ENCODE measurements at regions not wholly inside any gene's neighbourhood (a gene's known extent, or its start where the extent isn't known, plus 50 kb on each side); places are given as distances from the start of the nearest gene placed in this dataset.

DNA sequence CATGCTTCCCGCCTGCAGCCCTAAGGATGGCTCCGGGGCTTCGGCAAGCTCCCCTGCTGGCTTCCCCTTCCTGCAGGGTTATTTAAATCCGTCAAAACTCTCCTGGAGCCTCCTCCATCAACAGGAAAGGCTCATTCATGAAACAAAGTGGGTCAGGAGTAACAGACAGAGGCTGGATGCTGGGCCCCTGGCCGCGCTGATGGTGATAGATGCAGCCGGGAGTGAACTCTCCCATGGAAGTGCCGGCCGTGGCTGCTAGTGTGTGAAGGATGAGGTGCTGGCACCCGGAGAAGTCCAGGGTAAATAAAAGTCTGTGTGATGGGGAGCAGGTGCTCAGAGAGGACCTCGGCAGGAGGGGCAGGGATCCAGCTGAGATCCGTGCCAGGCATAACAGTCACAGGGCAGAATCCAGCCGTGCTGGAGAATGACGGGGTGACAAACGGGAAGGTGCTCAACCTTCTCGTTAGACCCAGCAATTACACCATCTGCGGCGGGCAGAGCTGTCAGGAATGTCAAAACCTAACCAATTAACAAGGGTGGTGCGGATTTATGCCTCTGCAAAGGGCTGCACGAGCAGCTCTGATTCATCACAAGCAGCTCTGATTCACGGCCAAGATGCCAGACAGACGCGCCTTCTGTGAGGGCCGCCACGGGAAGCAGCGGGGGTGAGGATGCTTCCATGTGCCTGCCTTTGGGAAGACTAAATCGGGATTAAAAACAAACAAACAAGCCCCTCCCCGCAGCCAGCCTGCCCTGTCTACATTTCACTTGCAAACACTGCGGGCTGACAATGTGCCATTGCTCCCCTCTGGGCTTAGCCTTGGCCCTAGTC, 55.6 kb downstream of the SYNE3 start:
- H3K4me1 Mint-ChIP-seq (ENCODE audit: insufficient read depth, unreplicated experiment), result peaks cover 18% of the 10 kb centered on the region

DNA sequence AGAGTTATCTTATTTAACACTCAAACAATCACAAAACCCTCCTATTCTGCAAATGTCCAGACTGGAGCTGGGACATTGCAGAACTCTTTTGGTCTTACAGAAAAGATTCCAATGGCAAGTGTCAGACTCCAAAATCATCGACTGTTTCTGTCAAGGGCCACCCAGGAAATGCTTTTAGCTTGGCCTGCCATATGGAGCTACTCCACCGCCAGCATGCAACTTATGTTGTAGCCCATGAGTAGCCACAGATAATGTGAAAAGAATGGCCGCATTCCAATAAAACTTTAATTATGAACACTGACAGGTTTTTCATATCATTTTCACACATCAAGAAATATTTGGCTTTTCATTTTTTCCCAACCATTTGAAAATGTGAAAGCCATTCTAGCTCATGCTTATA, 57.5 kb downstream of the SYNE3 start:
- intact Hi-C loops (cut with micrococcal nuclease), result no loop called here
- no peak for DNase-seq (ENCODE audit: unreplicated experiment)
- no TSS peak for BruUV-seq (replicated peaks)
- Mint-ChIP-seq H3K27ac (ENCODE audit: low read depth, unreplicated experiment) (no peak overlapping the region), H3K4me1 (ENCODE audit: insufficient read depth, unreplicated experiment) (peaks cover 18% of the 10 kb centered on the region), H3K9me3 (ENCODE audit: unreplicated experiment) (no peaks in the 10 kb centered on the region), H3K36me3 (ENCODE audit: insufficient read depth, unreplicated experiment) (peaks cover 11% of the 10 kb centered on the region), H3K27me3 (ENCODE audit: insufficient read depth, unreplicated experiment) (no peaks in the 10 kb centered on the region), H3K4me3 (ENCODE audit: unreplicated experiment) (no peak overlapping the region)
- ChIA-PET CTCF (interaction anchor here (0.5 to 6.4 kb wide), 10 partner anchors 14 to 848 kb away, joined by 3 to 42 read pairs (median 4); no protein-coding TSS in a partner anchor), POLR2A (interaction anchor here (0.9 kb wide), 1 partner anchor 30 kb away, joined by 3 read pairs; no protein-coding TSS in a partner anchor)
- TF ChIP-seq, protein P1, sequence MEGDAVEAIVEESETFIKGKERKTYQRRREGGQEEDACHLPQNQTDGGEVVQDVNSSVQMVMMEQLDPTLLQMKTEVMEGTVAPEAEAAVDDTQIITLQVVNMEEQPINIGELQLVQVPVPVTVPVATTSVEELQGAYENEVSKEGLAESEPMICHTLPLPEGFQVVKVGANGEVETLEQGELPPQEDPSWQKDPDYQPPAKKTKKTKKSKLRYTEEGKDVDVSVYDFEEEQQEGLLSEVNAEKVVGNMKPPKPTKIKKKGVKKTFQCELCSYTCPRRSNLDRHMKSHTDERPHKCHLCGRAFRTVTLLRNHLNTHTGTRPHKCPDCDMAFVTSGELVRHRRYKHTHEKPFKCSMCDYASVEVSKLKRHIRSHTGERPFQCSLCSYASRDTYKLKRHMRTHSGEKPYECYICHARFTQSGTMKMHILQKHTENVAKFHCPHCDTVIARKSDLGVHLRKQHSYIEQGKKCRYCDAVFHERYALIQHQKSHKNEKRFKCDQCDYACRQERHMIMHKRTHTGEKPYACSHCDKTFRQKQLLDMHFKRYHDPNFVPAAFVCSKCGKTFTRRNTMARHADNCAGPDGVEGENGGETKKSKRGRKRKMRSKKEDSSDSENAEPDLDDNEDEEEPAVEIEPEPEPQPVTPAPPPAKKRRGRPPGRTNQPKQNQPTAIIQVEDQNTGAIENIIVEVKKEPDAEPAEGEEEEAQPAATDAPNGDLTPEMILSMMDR (IDR thresholded peaks at IDR 0.05; ENCODE audit: unreplicated experiment), result no peak

More for the DNA sequence above, 55.6 kb downstream of the SYNE3 start:
- no TSS peak for BruUV-seq (replicated peaks)
- ChIA-PET CTCF (interaction anchor here (0.9 to 6.4 kb wide), 4 partner anchors 8 to 72 kb away, joined by 3 to 42 read pairs (median 4); no protein-coding TSS in a partner anchor), POLR2A (interaction anchor here (0.6 to 2.3 kb wide), 10 partner anchors 11 to 76 kb away, joined by 3 to 10 read pairs (median 3); partner anchors contain the start of gene SYNE3)
- Mint-ChIP-seq H3K4me3 (ENCODE audit: unreplicated experiment) (no peak overlapping the region), H3K9me3 (ENCODE audit: unreplicated experiment) (no peaks in the 10 kb centered on the region), H3K36me3 (ENCODE audit: insufficient read depth, unreplicated experiment) (no peaks in the 10 kb centered on the region), H3K27ac (ENCODE audit: low read depth, unreplicated experiment) (peak overlapping the region; percentile 2), H3K27me3 (ENCODE audit: insufficient read depth, unreplicated experiment) (no peaks in the 10 kb centered on the region)
- peak; percentile 89 for DNase-seq (ENCODE audit: unreplicated experiment)
- TF ChIP-seq, protein P1 (IDR thresholded peaks at IDR 0.05; ENCODE audit: unreplicated experiment), result no peak
- intact Hi-C loops (cut with micrococcal nuclease), result loop anchor here (2.0 to 5.0 kb wide), 2 partner anchors 46 to 66 kb away; no protein-coding TSS in a partner anchor

DNA sequence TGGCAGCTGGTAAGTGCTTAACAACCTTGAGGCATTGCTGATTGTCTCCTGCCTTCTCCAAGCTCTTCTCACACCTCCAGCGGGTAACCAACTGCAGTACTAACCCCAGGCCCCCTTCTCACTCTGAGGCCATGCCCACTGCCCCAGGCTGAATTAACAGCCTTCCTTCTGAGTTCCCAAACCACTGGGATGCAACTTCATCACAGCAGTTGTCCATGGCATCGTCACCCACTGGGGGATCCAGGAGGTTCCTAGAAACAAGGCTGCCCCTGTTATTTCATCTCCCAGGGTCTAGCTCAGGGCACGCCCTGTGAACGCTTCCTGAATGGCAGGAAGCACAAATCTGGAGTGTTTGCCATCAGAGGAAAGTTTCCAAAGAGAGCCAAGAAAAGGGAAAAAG, 58.0 kb downstream of the SYNE3 start:
- BruUV-seq (replicated peaks), result no TSS peak
- TF ChIP-seq, protein P1 (IDR thresholded peaks at IDR 0.05; ENCODE audit: unreplicated experiment), result no peak
- intact Hi-C loops (cut with micrococcal nuclease), result no loop called here
- POLR2A ChIA-PET, result interaction anchor here (0.9 to 1.1 kb wide), 3 partner anchors 29 to 76 kb away, joined by 3 to 4 read pairs (median 3); partner anchors contain the start of gene GLRX5
- Mint-ChIP-seq H3K9me3 (ENCODE audit: unreplicated experiment) (no peaks in the 10 kb centered on the region), H3K4me3 (ENCODE audit: unreplicated experiment) (no peak overlapping the region), H3K27me3 (ENCODE audit: insufficient read depth, unreplicated experiment) (no peaks in the 10 kb centered on the region), H3K36me3 (ENCODE audit: insufficient read depth, unreplicated experiment) (peaks cover 11% of the 10 kb centered on the region), H3K4me1 (ENCODE audit: insufficient read depth, unreplicated experiment) (peaks cover 18% of the 10 kb centered on the region), H3K27ac (ENCODE audit: low read depth, unreplicated experiment) (no peak overlapping the region)
- no peak for DNase-seq (ENCODE audit: unreplicated experiment)
- CTCF ChIA-PET, result interaction anchor here (0.6 to 6.4 kb wide), 5 partner anchors 17 to 331 kb away, joined by 3 to 42 read pairs (median 4); no protein-coding TSS in a partner anchor

DNA sequence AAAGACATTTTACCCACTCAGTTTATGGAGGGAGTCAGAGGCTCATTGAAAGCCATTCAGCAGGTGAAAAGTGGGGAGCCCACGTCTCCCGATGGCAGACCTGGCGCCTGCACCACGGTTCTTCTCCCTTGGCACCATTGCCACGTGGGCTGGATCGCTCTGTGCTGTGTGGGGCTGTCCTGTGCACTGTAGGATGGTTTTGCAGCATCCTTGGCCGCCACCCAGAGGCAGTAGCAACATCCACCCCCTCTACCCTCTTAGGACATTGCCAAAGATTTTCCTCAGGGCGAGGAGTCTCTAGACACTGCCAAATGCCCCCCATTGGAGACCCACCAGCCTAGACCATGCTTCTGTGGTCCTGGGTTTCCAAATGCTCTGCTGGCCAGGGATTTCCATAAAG, 60.2 kb downstream of the SYNE3 start:
- CTCF ChIA-PET, result interaction anchor here (0.9 to 6.4 kb wide), 3 partner anchors 14 to 71 kb away, joined by 3 to 42 read pairs (median 8); no protein-coding TSS in a partner anchor
- no TSS peak for BruUV-seq (replicated peaks)
- TF ChIP-seq, protein P1 (IDR thresholded peaks at IDR 0.05; ENCODE audit: unreplicated experiment), result no peak
- intact Hi-C loops (cut with micrococcal nuclease), result no loop called here
- Mint-ChIP-seq H3K9me3 (ENCODE audit: unreplicated experiment) (no peaks in the 10 kb centered on the region), H3K27me3 (ENCODE audit: insufficient read depth, unreplicated experiment) (no peaks in the 10 kb centered on the region), H3K4me3 (ENCODE audit: unreplicated experiment) (no peak overlapping the region), H3K27ac (ENCODE audit: low read depth, unreplicated experiment) (no peak overlapping the region), H3K36me3 (ENCODE audit: insufficient read depth, unreplicated experiment) (peaks cover 11% of the 10 kb centered on the region), H3K4me1 (ENCODE audit: insufficient read depth, unreplicated experiment) (peaks cover 17% of the 10 kb centered on the region)
- no peak for DNase-seq (ENCODE audit: unreplicated experiment)
- POLR2A ChIA-PET, result no interaction called here
